IMR-90 (cell line): ENCODE measurements at regions not wholly inside any gene's neighbourhood (a gene's known extent, or its start where the extent isn't known, plus 50 kb on each side); places are given as distances from the start of the nearest gene placed in this dataset.

ENCODE experiments used
- ATAC-seq: fragments of 200-7000 bp; cut with Tn5 transposase; 2 replicates; pipeline ENCODE4 v1.9.1; 2020; ENCODE audit warnings: low read depth, mild to moderate bottlenecking, moderate library complexity
- BruUV-seq: library from RNA; stranded (reverse); fragments of 400-500 nt; replicated peaks from 2 replicates; lab custom pipeline; 2021; lab: Mats Ljungman, UMichigan
- CTCF ChIA-PET: fragments of 300-600 bp; formaldehyde crosslinking; extraction: SDS; loops from one replicate; lab custom pipeline; 2021; ENCODE audit warnings: antibody characterized with exemption; lab: Yijun Ruan, JAX
- POLR2A ChIA-PET: fragments of 300-600 bp; sonication (Branson Sonifier 250); formaldehyde crosslinking; loops from one replicate; lab custom pipeline; 2022; ENCODE audit warnings: antibody characterized with exemption; ENCODE audit not compliant: unreplicated experiment; lab: Charles Lee
- DNase-seq: peaks from one replicate; pipeline ENCODE4 v3.0.0; 2013
- H2AFZ ChIP-seq: replicated peaks from 2 replicates; pipeline ENCODE3; 2013; ENCODE audit warnings: low read length, mild to moderate bottlenecking; ENCODE audit not compliant: poor library complexity
- H2AK5ac ChIP-seq: 2 replicates; pipeline ENCODE4 v1.6.1; 2013; ENCODE audit warnings: low read depth, low read length, inconsistent platforms
- H2AK9ac ChIP-seq: replicated peaks from 2 replicates; pipeline ENCODE3; 2013; ENCODE audit warnings: mild to moderate bottlenecking, low read depth, low read length, moderate library complexity; ENCODE audit not compliant: poor library complexity
- H2BK120ac ChIP-seq: 2 replicates; pipeline ENCODE4 v1.6.1; 2013; ENCODE audit warnings: low read depth, low read length, inconsistent platforms
- H2BK15ac ChIP-seq: 3 replicates; pipeline ENCODE4 v1.6.1; 2013; ENCODE audit warnings: low read depth, low read length, inconsistent platforms
- H2BK20ac ChIP-seq: 2 replicates; pipeline ENCODE4 v1.6.1; 2013; ENCODE audit warnings: low read depth, mild to moderate bottlenecking, inconsistent platforms, low read length, moderate library complexity
- H2BK5ac ChIP-seq: 2 replicates; pipeline ENCODE4 v1.6.1; 2013; ENCODE audit warnings: mild to moderate bottlenecking, low read depth, low read length, inconsistent platforms; ENCODE audit not compliant: poor library complexity, severe bottlenecking
- H3K14ac ChIP-seq: replicated peaks from 2 replicates; pipeline ENCODE4 v1.6.1; 2013; ENCODE audit warnings: low read depth, low read length, inconsistent platforms
- H3K18ac ChIP-seq: 2 replicates; pipeline ENCODE4 v1.6.1; 2013; ENCODE audit warnings: low read depth, low read length, control low read depth
- H3K23ac ChIP-seq: 2 replicates; pipeline ENCODE4 v1.6.1; 2013; ENCODE audit warnings: low read depth, low read length, inconsistent platforms
- H3K27ac ChIP-seq: 2 replicates; pipeline ENCODE4 v1.5.1; 2013; ENCODE audit warnings: mild to moderate bottlenecking, control low read depth, low read length; ENCODE audit not compliant: insufficient read depth
- H3K27me3 ChIP-seq: 2 replicates; pipeline ENCODE4 v1.6.1; 2013; ENCODE audit warnings: low read length; ENCODE audit not compliant: control insufficient read depth, insufficient read depth
- H3K36me3 ChIP-seq: 2 replicates; pipeline ENCODE4 v1.6.1; 2013; ENCODE audit warnings: low read length, mixed read lengths; ENCODE audit not compliant: control insufficient read depth, insufficient read depth
- H3K4ac ChIP-seq: 2 replicates; pipeline ENCODE4 v1.6.1; 2013; ENCODE audit warnings: low read depth, low read length, inconsistent platforms
- H3K4me1 ChIP-seq: 2 replicates; pipeline ENCODE4 v1.6.1; 2013; ENCODE audit warnings: low read length, mixed read lengths; ENCODE audit not compliant: control insufficient read depth, insufficient read depth
- H3K4me2 ChIP-seq: 2 replicates; pipeline ENCODE4 v1.6.1; 2013; ENCODE audit warnings: low read depth, mild to moderate bottlenecking, control low read depth, low read length, moderate library complexity
- H3K4me3 ChIP-seq: 2 replicates; pipeline ENCODE4 v1.5.1; 2013; ENCODE audit warnings: low read depth, mild to moderate bottlenecking, control low read depth, low read length, moderate library complexity; ENCODE audit not compliant: insufficient read depth
- H3K56ac ChIP-seq: 2 replicates; pipeline ENCODE4 v1.6.1; 2013; ENCODE audit warnings: low read length, inconsistent platforms; ENCODE audit not compliant: insufficient read depth; ENCODE audit errors: extremely low read depth
- H3K79me1 ChIP-seq, 2 experiments: 2 replicates each; pipeline ENCODE4 v1.6.1; 2013; ENCODE audit warnings: low read length in 2 of 2, inconsistent platforms in 1 of 2, low read depth in 1 of 2
- H3K9ac ChIP-seq: 2 replicates; pipeline ENCODE4 v1.6.1; 2013; ENCODE audit warnings: low read depth, low read length, control low read depth
- H3K9me1 ChIP-seq: 2 replicates; pipeline ENCODE4 v1.6.1; 2013; ENCODE audit warnings: low read length, inconsistent platforms; ENCODE audit not compliant: insufficient read depth
- H3K9me3 ChIP-seq: 2 replicates; pipeline ENCODE4 v1.6.1; 2013; ENCODE audit warnings: low read length; ENCODE audit not compliant: control insufficient read depth, insufficient read depth
- H4K20me1 ChIP-seq: 2 replicates; pipeline ENCODE4 v1.6.1; 2013; ENCODE audit warnings: low read length, inconsistent platforms; ENCODE audit not compliant: insufficient read depth
- H4K5ac ChIP-seq: 2 replicates; pipeline ENCODE4 v1.6.1; 2013; ENCODE audit warnings: mild to moderate bottlenecking, low read depth, low read length, control low read depth
- H4K8ac ChIP-seq, 2 experiments: 2 replicates each; pipeline ENCODE4 v1.6.1; 2013; ENCODE audit warnings: low read depth in 2 of 2, low read length in 2 of 2, control low read depth in 1 of 2, inconsistent platforms in 1 of 2
- H4K91ac ChIP-seq: 2 replicates; pipeline ENCODE4 v1.6.1; 2013; ENCODE audit warnings: low read depth, low read length, inconsistent platforms; ENCODE audit not compliant: insufficient read depth
- BHLHE40 ChIP-seq: fragments of 150-350 bp; IDR thresholded peaks from 2 replicates; pipeline ENCODE4 v1.6.1; 2016; ENCODE audit warnings: mild to moderate bottlenecking, low read depth, low read length
- CEBPB ChIP-seq: IDR thresholded peaks from 2 replicates; pipeline ENCODE4 v1.6.1; 2012; ENCODE audit warnings: low read depth, low read length, improper control_type of control experiment
- CHD1 ChIP-seq: IDR thresholded peaks from 2 replicates; pipeline ENCODE4 v1.6.1; 2012; ENCODE audit warnings: low read depth, low read length, improper control_type of control experiment
- ELK1 ChIP-seq: fragments of 150-350 bp; IDR thresholded peaks from 2 replicates; pipeline ENCODE4 v1.6.1; 2016; ENCODE audit warnings: low read depth, mild to moderate bottlenecking, low read length, moderate library complexity, borderline replicate concordance
- FOS ChIP-seq: fragments of 150-350 bp; IDR thresholded peaks from 2 replicates; pipeline ENCODE4 v1.6.1; 2016; ENCODE audit warnings: low read depth, low read length
- MAFK ChIP-seq: IDR thresholded peaks from 2 replicates; pipeline ENCODE4 v1.6.1; 2012; ENCODE audit warnings: low read depth, low read length, improper control_type of control experiment
- MAZ ChIP-seq: IDR thresholded peaks from 2 replicates; pipeline ENCODE4 v1.6.1; 2012; ENCODE audit warnings: low read depth, mild to moderate bottlenecking, low read length, improper control_type of control experiment, moderate library complexity, borderline replicate concordance
- MXI1 ChIP-seq: IDR thresholded peaks from 2 replicates; pipeline ENCODE4 v1.6.1; 2012; ENCODE audit warnings: low read depth, mild to moderate bottlenecking, low read length, moderate library complexity, borderline replicate concordance
- NFE2L2 ChIP-seq: fragments of 150-350 bp; IDR thresholded peaks from 2 replicates; pipeline ENCODE4 v1.6.1; 2016; ENCODE audit warnings: low read depth, mild to moderate bottlenecking, low read length
- POLR2A ChIP-seq: IDR thresholded peaks from 2 replicates; pipeline ENCODE4 v1.6.1; 2012; ENCODE audit warnings: mild to moderate bottlenecking, low read depth, low read length
- RAD21 ChIP-seq: IDR thresholded peaks from 2 replicates; pipeline ENCODE4 v1.6.1; 2012; ENCODE audit warnings: low read length, improper control_type of control experiment
- RCOR1 ChIP-seq: IDR thresholded peaks from 2 replicates; pipeline ENCODE4 v1.6.1; 2012; ENCODE audit warnings: mild to moderate bottlenecking, low read length, improper control_type of control experiment; ENCODE audit not compliant: insufficient replicate concordance
- RFX5 ChIP-seq: IDR thresholded peaks from 2 replicates; pipeline ENCODE4 v1.8.0; 2012; ENCODE audit warnings: low read depth, mild to moderate bottlenecking, low read length, moderate library complexity
- SMC3 ChIP-seq: fragments of 150-350 bp; IDR thresholded peaks from 2 replicates; pipeline ENCODE4 v1.6.1; 2016; ENCODE audit warnings: low read depth, mild to moderate bottlenecking, antibody characterized with exemption, low read length, moderate library complexity
- WGBS, 2 experiments: methylation state at CpG; one replicate each; pipeline versions ENCODE4 v1.1.5 to v1.1.7; 2013; ENCODE audit warnings: missing lambda C conversion rate in 2 of 2; ENCODE audit not compliant: insufficient read length in 1 of 2; ENCODE audit errors: extremely low coverage in 2 of 2; 5-methylcytosine and 5-hydroxymethylcytosine counted together
- dilution Hi-C: fragments of 300-500 bp; cut with HindIII; formaldehyde crosslinking; loops from one replicate; pipeline ENCODE4 v1.14.3; 2018; ENCODE audit warnings: low sequenced_read_pairs; ENCODE audit not compliant: unreplicated experiment
- in situ Hi-C: fragments of 300-500 bp; cut with MboI; formaldehyde crosslinking; loops from 3 replicates; pipeline ENCODE4 v1.14.3; 2019; ENCODE audit warnings: low sequenced_read_pairs, inconsistent platforms, mixed read lengths
- intact Hi-C: fragments of 100-400 bp; cut with micrococcal nuclease; formaldehyde crosslinking; loops from 2 replicates; pipeline ENCODE4 v1.10.0; 2022
- TF ChIP-seq, protein P1 (sequence below): fragments of 150-350 bp; IDR thresholded peaks from 2 replicates; pipeline ENCODE4 v1.6.1; 2017; ENCODE audit warnings: mild to moderate bottlenecking, antibody characterized with exemption, low read length, low read depth
- TF ChIP-seq, protein P2 (sequence below): conservative IDR thresholded peaks from 2 replicates; pipeline ENCODE4 v1.5.1; 2012; ENCODE audit warnings: mild to moderate bottlenecking, low read depth, low read length, improper control_type of control experiment

- no peak overlapping the region for H2BK15ac ChIP-seq
- peaks cover 64% of the 10 kb centered on the region for H3K9me3 ChIP-seq
- H2BK120ac ChIP-seq: no peak overlapping the region
- H4K20me1 ChIP-seq: no peaks in the 10 kb centered on the region
- no CpG with 5 or more reads among the region's 8 CpGs for WGBS, 2 experiments
- H3K36me3 ChIP-seq: no peaks in the 10 kb centered on the region
- H2AK9ac ChIP-seq: no peak overlapping the region
- H3K27ac ChIP-seq: no peak overlapping the region
- no peak overlapping the region for H3K9ac ChIP-seq
- H3K27me3 ChIP-seq: no peaks in the 10 kb centered on the region
- no peak overlapping the region for H3K4ac ChIP-seq
- CTCF ChIA-PET: no interaction called here
- no peak overlapping the region for H2BK5ac ChIP-seq
- POLR2A ChIA-PET: no interaction called here
- dilution Hi-C loops (no loop called here), intact Hi-C loops (no loop called here), in situ Hi-C loops (no loop called here)
- H3K18ac ChIP-seq: no peak overlapping the region
- no peak for TF ChIP-seq RCOR1
- TF ChIP-seq SMC3: no peak
- TF ChIP-seq ELK1: no peak
- no peak for TF ChIP-seq NFE2L2
- no peak for TF ChIP-seq FOS
- TF ChIP-seq CEBPB: no peak
- no peak for TF ChIP-seq MAZ
- TF ChIP-seq, protein P1, sequence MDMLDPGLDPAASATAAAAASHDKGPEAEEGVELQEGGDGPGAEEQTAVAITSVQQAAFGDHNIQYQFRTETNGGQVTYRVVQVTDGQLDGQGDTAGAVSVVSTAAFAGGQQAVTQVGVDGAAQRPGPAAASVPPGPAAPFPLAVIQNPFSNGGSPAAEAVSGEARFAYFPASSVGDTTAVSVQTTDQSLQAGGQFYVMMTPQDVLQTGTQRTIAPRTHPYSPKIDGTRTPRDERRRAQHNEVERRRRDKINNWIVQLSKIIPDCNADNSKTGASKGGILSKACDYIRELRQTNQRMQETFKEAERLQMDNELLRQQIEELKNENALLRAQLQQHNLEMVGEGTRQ: no peak
- no peak for TF ChIP-seq RAD21
- TF ChIP-seq RFX5: no peak
- no peak for TF ChIP-seq POLR2A
- no peak for TF ChIP-seq MXI1
- no peak for TF ChIP-seq CHD1
- no peak for TF ChIP-seq MAFK
- TF ChIP-seq, protein P2, sequence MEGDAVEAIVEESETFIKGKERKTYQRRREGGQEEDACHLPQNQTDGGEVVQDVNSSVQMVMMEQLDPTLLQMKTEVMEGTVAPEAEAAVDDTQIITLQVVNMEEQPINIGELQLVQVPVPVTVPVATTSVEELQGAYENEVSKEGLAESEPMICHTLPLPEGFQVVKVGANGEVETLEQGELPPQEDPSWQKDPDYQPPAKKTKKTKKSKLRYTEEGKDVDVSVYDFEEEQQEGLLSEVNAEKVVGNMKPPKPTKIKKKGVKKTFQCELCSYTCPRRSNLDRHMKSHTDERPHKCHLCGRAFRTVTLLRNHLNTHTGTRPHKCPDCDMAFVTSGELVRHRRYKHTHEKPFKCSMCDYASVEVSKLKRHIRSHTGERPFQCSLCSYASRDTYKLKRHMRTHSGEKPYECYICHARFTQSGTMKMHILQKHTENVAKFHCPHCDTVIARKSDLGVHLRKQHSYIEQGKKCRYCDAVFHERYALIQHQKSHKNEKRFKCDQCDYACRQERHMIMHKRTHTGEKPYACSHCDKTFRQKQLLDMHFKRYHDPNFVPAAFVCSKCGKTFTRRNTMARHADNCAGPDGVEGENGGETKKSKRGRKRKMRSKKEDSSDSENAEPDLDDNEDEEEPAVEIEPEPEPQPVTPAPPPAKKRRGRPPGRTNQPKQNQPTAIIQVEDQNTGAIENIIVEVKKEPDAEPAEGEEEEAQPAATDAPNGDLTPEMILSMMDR: no peak
- TF ChIP-seq BHLHE40: no peak
- ATAC-seq: no peak
- no peak overlapping the region for H2AK5ac ChIP-seq
- H3K9me1 ChIP-seq: no peaks in the 10 kb centered on the region
- H3K4me3 ChIP-seq: no peak overlapping the region
- H4K8ac ChIP-seq: no peak overlapping the region
- DNase-seq: no peak
- no peak overlapping the region for H2AFZ ChIP-seq
- no peak overlapping the region for H4K91ac ChIP-seq
- H3K23ac ChIP-seq: no peak overlapping the region
- H3K4me2 ChIP-seq: no peak overlapping the region
- no peak overlapping the region for H3K14ac ChIP-seq
- no peaks in the 10 kb centered on the region for H3K4me1 ChIP-seq
- no peak overlapping the region for H3K56ac ChIP-seq
- no peak overlapping the region for H4K5ac ChIP-seq
- H3K79me1 ChIP-seq: no peaks in the 10 kb centered on the region
- H2BK20ac ChIP-seq: no peak overlapping the region
- BruUV-seq: no TSS peak
These were observed 158.0 kb upstream of the SOX1 start for GRCh38 chr13:111908981-111909380.
